Caco-2 (cell line): ENCODE measurements at regions not wholly inside any gene's neighbourhood (a gene's known extent, or its start where the extent isn't known, plus 50 kb on each side); places are given as distances from the start of the nearest gene placed in this dataset.

Experiments
- BruUV-seq: library from RNA; stranded (reverse); fragments of 400-500 nt; replicated peaks from 2 replicates; lab custom pipeline; 2021; lab: Mats Ljungman, UMichigan
- CTCF ChIA-PET: fragments of 300-600 bp; sonication (Branson Sonifier 250); formaldehyde crosslinking; loops from one replicate; lab custom pipeline; 2022; ENCODE audit warnings: antibody characterized with exemption; lab: Charles Lee
- POLR2A ChIA-PET: fragments of 300-600 bp; sonication (Branson Sonifier 250); formaldehyde crosslinking; loops from one replicate; lab custom pipeline; 2022; ENCODE audit warnings: antibody characterized with exemption; lab: Charles Lee
- DNase-seq, 2 experiments: peaks; one replicate each; pipeline versions ENCODE4 v3.0.0 to v3.0.0-alpha.2; 2020 to 2022
- H3K27me3 ChIP-seq: replicated peaks from 2 replicates; pipeline ENCODE4 v1.6.0; 2011; ENCODE audit warnings: low read length; ENCODE audit not compliant: control insufficient read depth, insufficient read depth
- H3K36me3 ChIP-seq: 2 replicates; pipeline ENCODE4 v1.5.1; 2011; ENCODE audit warnings: low read length; ENCODE audit not compliant: control insufficient read depth, insufficient read depth
- H3K4me1 ChIP-seq: fragments of 250-450 bp; sonication (Bioruptor Pico); 2 replicates; pipeline ENCODE4 v1.5.1; 2020; ENCODE audit warnings: mild to moderate bottlenecking
- H3K4me3 ChIP-seq: 2 replicates; pipeline ENCODE4 v1.5.1; 2011; ENCODE audit warnings: low read depth, mild to moderate bottlenecking, control low read depth, low read length
- H3K9me3 ChIP-seq: fragments of 250-450 bp; sonication (Bioruptor Pico); 2 replicates; pipeline ENCODE4 v1.5.1; 2020; ENCODE audit warnings: mild to moderate bottlenecking, moderate library complexity
- H3K27ac Mint-ChIP-seq: one replicate; pipeline ENCODE4 v1.8.0; 2022; ENCODE audit warnings: mixed read lengths; ENCODE audit not compliant: unreplicated experiment
- H3K27me3 Mint-ChIP-seq: one replicate; pipeline ENCODE4 v1.8.0; 2022; ENCODE audit warnings: mixed read lengths; ENCODE audit not compliant: insufficient read depth, unreplicated experiment
- H3K36me3 Mint-ChIP-seq: one replicate; pipeline ENCODE4 v1.8.0; 2022; ENCODE audit warnings: mild to moderate bottlenecking, mixed read lengths; ENCODE audit not compliant: insufficient read depth, unreplicated experiment
- H3K4me1 Mint-ChIP-seq: one replicate; pipeline ENCODE4 v1.8.0; 2022; ENCODE audit warnings: low read depth, mixed read lengths; ENCODE audit not compliant: unreplicated experiment
- H3K4me3 Mint-ChIP-seq: one replicate; pipeline ENCODE4 v1.8.0; 2022; ENCODE audit warnings: mild to moderate bottlenecking, moderate library complexity, mixed read lengths; ENCODE audit not compliant: unreplicated experiment
- H3K9me3 Mint-ChIP-seq: one replicate; pipeline ENCODE4 v1.8.0; 2022; ENCODE audit warnings: mixed read lengths; ENCODE audit not compliant: unreplicated experiment
- CTCF ChIP-seq, 2 experiments: fragments of 200-600 bp in 1 of 2; IDR thresholded peaks; 1 replicate in 1 of 2; 2 replicates in 1 of 2; pipeline versions ENCODE4 v1.5.1 to v1.8.0; 2011 to 2022; ENCODE audit warnings: antibody characterized with exemption in 1 of 2, control low read depth in 1 of 2, inconsistent platforms in 1 of 2, low read depth in 1 of 2, low read length in 1 of 2, mild to moderate bottlenecking in 1 of 2, moderate library complexity in 1 of 2; ENCODE audit not compliant: insufficient read depth in 1 of 2, severe bottlenecking in 1 of 2, unreplicated experiment in 1 of 2
- intact Hi-C: fragments of 100-400 bp; cut with micrococcal nuclease; formaldehyde crosslinking; loops from one replicate; pipeline ENCODE4 v1.10.0; 2022; ENCODE audit not compliant: unreplicated experiment

GRCh38 chr3:110741891-110742290, 329.7 kb upstream of the NECTIN3 start:
- intact Hi-C loops, result loop anchor here (2.0 to 5.0 kb wide), 2 partner anchors 115 to 159 kb away; no protein-coding TSS in a partner anchor
- TF ChIP-seq CTCF (IDR thresholded peaks at IDR 0.05; ENCODE audit: insufficient read depth in 1 of 2, low read depth in 1 of 2, low read length in 1 of 2, severe bottlenecking in 1 of 2, unreplicated experiment in 1 of 2), result no peak
- Mint-ChIP-seq H3K9me3 (peaks cover 2% of the 10 kb centered on the region), H3K27ac (no peak overlapping the region), H3K4me1 (peaks cover 13% of the 10 kb centered on the region), H3K36me3 (no peaks in the 10 kb centered on the region), H3K4me3 (no peak overlapping the region), H3K27me3 (no peaks in the 10 kb centered on the region)
- H3K36me3 ChIP-seq, result no peaks in the 10 kb centered on the region
- DNase-seq, result no peak
- peaks cover 27% of the 10 kb centered on the region for H3K4me1 ChIP-seq
- BruUV-seq, result no TSS peak
- no peaks in the 10 kb centered on the region for H3K27me3 ChIP-seq
- ChIA-PET CTCF (no interaction called here), POLR2A (no interaction called here)
- 0 out of 2 replicates have a peak, but pooled peaks cover 3% of the 10 kb centered on the region for H3K9me3 ChIP-seq
- no peak overlapping the region for H3K4me3 ChIP-seq

- no peak for TF ChIP-seq CTCF (IDR thresholded peaks at IDR 0.05; ENCODE audit: insufficient read depth in 1 of 2, low read depth in 1 of 2, low read length in 1 of 2, severe bottlenecking in 1 of 2, unreplicated experiment in 1 of 2)
- peak; percentile 39 to 60 for DNase-seq
- Mint-ChIP-seq H3K27ac (no peak overlapping the region), H3K27me3 (no peaks in the 10 kb centered on the region), H3K4me3 (peak overlapping the region; percentile 24), H3K36me3 (no peaks in the 10 kb centered on the region), H3K9me3 (peaks cover 12% of the 10 kb centered on the region), H3K4me1 (peaks cover 13% of the 10 kb centered on the region)
- Histone ChIP-seq H3K36me3 (no peaks in the 10 kb centered on the region), H3K9me3 (0 out of 2 replicates have a peak, but pooled peaks cover 3% of the 10 kb centered on the region), H3K27me3 (no peaks in the 10 kb centered on the region), H3K4me1 (peaks cover 27% of the 10 kb centered on the region), H3K4me3 (no peak overlapping the region)
- ChIA-PET CTCF (interaction anchor here (1.0 kb wide), 1 partner anchor 197 kb away, joined by 3 read pairs; no protein-coding TSS in a partner anchor), POLR2A (no interaction called here)
- intact Hi-C loops, result loop anchor here (1.0 to 5.0 kb wide), 3 partner anchors 9 to 160 kb away; no protein-coding TSS in a partner anchor
- no TSS peak for BruUV-seq
These were observed 328.4 kb upstream of the NECTIN3 start for GRCh38 chr3:110743202-110743601.

- ChIA-PET POLR2A (interaction anchor here (0.6 kb wide), 1 partner anchor 17 kb away, joined by 9 read pairs; no protein-coding TSS in a partner anchor), CTCF (no interaction called here)
- H3K27ac Mint-ChIP-seq, result no peak overlapping the region
- H3K36me3 Mint-ChIP-seq, result no peaks in the 10 kb centered on the region
- peaks cover 13% of the 10 kb centered on the region for H3K4me1 Mint-ChIP-seq
- DNase-seq, result no peak
- Histone ChIP-seq H3K9me3 (0 out of 2 replicates have a peak, but pooled peaks cover 3% of the 10 kb centered on the region), H3K4me1 (peaks cover 27% of the 10 kb centered on the region), H3K4me3 (no peak overlapping the region), H3K27me3 (no peaks in the 10 kb centered on the region), H3K36me3 (no peaks in the 10 kb centered on the region)
- H3K27me3 Mint-ChIP-seq, result no peaks in the 10 kb centered on the region
- BruUV-seq, result no TSS peak
- intact Hi-C loops, result loop anchor here (1.0 to 5.0 kb wide), 3 partner anchors 8 to 161 kb away; no protein-coding TSS in a partner anchor
- no peak for TF ChIP-seq CTCF (IDR thresholded peaks at IDR 0.05; ENCODE audit: insufficient read depth in 1 of 2, low read depth in 1 of 2, low read length in 1 of 2, severe bottlenecking in 1 of 2, unreplicated experiment in 1 of 2)
- peaks cover 12% of the 10 kb centered on the region for H3K9me3 Mint-ChIP-seq
- H3K4me3 Mint-ChIP-seq, result no peak overlapping the region
These were observed 327.6 kb upstream of the NECTIN3 start for GRCh38 chr3:110743984-110744383.
